Keratinocyte (primary cell): ENCODE measurements at regions not wholly inside any gene's neighbourhood (a gene's known extent, or its start where the extent isn't known, plus 50 kb on each side); places are given as distances from the start of the nearest gene placed in this dataset.

Experiments used
- EZH2 ChIP-seq: IDR thresholded peaks from one replicate; pipeline ENCODE4 v1.6.1; 2012; ENCODE audit warnings: inconsistent platforms, mild to moderate bottlenecking, low read length, moderate library complexity
- TF ChIP-seq, protein P1 (sequence below), 3 experiments: IDR thresholded peaks in 1 of 3; conservative IDR thresholded peaks in 1 of 3; optimal IDR thresholded peaks in 1 of 3; 2 replicates in 2 of 3; 3 replicates in 1 of 3; pipeline versions ENCODE3 to v1.5.1; 2011; ENCODE audit warnings: low read length in 3 of 3, mild to moderate bottlenecking in 3 of 3, moderate library complexity in 2 of 3, control low read depth in 1 of 3, inconsistent platforms in 1 of 3; ENCODE audit not compliant: insufficient read depth in 2 of 3; ENCODE audit errors: extremely low read depth in 1 of 3

DNA sequence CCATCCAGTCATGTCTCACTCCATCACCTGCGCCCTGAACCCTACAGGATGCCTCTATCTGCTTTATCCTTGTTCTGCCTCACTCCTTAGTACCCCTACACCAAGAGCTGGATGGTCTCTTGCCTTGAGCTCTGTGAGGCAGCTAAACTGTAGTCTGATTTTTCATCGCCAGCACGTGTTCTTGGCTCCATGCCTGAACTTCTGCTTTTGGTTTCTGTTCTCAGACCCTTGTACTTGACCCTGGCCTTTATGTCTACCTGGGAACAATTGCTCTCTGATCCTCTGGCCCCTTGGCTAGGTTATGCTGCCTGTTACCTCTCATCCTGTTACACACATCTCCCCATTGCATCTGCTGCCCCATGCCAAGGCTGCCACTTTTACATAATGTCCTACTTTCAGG is 318.0 kb upstream of the LMCD1 start:
- TF ChIP-seq, protein P1, sequence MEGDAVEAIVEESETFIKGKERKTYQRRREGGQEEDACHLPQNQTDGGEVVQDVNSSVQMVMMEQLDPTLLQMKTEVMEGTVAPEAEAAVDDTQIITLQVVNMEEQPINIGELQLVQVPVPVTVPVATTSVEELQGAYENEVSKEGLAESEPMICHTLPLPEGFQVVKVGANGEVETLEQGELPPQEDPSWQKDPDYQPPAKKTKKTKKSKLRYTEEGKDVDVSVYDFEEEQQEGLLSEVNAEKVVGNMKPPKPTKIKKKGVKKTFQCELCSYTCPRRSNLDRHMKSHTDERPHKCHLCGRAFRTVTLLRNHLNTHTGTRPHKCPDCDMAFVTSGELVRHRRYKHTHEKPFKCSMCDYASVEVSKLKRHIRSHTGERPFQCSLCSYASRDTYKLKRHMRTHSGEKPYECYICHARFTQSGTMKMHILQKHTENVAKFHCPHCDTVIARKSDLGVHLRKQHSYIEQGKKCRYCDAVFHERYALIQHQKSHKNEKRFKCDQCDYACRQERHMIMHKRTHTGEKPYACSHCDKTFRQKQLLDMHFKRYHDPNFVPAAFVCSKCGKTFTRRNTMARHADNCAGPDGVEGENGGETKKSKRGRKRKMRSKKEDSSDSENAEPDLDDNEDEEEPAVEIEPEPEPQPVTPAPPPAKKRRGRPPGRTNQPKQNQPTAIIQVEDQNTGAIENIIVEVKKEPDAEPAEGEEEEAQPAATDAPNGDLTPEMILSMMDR (optimal IDR thresholded peaks at IDR 0.05 in 1 of 3, IDR thresholded peaks at IDR 0.05 in 1 of 3, conservative IDR thresholded peaks at IDR 0.05 in 1 of 3; ENCODE audit: extremely low read depth in 1 of 3, insufficient read depth in 2 of 3, low read length in 3 of 3) = no peak
- TF ChIP-seq EZH2 = no peak
